GM18499 (cell line): ENCODE measurements at regions not wholly inside any gene's neighbourhood (a gene's known extent, or its start where the extent isn't known, plus 50 kb on each side); places are given as distances from the start of the nearest gene placed in this dataset.
"Not testable (repeated sequence)": the region's sequence is repeated elsewhere in the genome, so short reads cannot be mapped to it uniquely, and the experiment has no call there.

Experiments used
- ATAC-seq: cut with Tn5 transposase; IDR thresholded peaks from one replicate; pipeline ENCODE4 v1.9.1; 2021; ENCODE audit warnings: moderate number of reproducible peaks; ENCODE audit not compliant: insufficient read depth, unreplicated experiment

DNA sequence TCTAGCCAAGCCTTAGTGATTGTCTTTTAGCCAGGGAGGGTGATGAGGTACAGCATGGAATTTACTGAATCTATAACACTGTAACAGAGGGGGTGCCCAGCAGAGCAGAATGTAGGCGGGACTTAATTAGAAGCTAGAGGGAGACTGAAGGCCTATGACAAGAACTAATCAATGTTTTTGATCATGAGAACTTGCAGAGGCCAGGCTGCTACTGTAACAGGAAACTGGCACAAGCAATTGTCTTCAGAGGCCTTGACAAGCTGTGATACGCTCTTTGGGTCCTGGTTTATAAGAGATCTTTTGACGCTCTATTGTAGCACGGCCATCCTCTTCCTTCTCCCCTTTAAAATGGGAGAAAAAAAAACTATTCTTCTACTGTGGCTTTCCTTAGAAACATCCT lies 1297.3 kb downstream of the JRKL start:
- ATAC-seq, result no peak

DNA sequence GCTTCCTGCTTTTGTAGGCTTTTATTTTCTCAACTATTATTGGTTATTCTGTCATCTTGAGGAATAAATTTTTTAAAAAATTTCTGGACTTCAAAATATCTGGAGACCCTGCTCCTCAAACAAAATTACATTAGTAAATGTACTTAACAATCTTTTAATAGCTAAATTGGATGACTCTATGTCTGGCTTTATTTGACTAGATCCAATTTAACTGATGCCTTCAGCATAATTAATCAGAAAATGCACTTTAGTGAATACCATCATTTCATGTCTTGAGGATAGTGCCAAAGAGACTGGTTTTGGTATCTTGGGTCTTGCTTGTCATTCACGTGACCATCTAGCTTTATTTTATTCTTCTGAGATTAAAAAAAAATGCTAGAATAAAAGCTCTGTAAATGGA lies 1301.2 kb downstream of the JRKL start:
- no peak for ATAC-seq

DNA sequence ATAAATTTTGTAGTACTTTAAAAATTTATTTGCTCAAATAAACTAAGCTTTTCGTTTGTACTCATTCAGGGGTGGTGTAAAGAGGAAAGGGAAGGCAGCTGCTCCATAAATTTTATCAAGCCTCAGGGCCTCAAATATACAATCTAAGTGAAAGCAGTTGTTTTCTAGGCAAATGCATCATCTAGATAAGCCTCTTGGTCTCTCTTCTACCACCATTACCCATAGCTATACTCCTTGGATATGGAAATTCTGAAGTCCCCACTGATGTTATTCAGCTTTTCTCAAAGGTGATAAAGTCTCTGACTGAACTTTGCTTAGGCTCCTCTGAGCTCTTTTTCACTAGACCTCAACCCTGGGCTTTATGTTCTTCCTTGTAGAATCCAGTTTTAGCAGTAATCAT lies 1313.1 kb downstream of the JRKL start:
- no peak for ATAC-seq

DNA sequence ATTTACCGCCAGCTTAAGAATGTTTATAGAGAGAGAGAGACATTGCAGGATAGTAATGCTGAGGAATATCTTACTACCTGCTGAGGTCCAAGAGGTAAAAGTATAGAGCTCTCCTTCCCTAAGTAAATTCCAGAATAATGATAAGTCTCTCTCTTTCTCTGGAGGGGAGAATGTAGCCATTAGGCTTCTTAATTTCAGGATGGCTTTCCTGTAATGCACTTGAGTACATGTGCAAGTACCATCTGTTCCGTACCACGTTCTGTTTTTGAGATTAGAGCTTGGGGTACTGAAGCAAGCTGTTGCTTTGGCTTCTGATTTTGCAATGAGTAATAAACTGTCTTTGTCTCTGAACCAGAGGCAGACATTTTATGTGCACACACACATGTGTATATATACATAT lies 1314.0 kb downstream of the JRKL start:
- ATAC-seq, result no peak

DNA sequence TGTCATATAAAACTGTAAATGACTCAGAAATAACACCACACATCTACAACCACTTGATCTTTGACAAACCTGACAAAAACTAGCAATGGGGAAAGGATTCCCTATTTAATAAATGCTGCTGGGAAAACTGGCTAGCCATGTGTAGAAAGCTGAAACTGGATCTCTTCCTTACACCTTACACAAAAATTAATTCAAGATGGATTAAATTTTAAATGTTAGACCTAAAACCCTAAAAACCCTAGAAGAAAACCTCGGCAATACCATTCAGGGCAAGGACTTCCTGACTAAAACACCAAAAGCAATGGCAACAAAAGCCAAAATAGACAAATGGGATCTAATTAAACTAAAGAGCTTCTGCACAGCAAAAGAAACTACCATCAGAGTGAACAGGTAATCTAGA lies 1315.3 kb upstream of the CNTN5 start:
- ATAC-seq, result not testable (repeated sequence)

DNA sequence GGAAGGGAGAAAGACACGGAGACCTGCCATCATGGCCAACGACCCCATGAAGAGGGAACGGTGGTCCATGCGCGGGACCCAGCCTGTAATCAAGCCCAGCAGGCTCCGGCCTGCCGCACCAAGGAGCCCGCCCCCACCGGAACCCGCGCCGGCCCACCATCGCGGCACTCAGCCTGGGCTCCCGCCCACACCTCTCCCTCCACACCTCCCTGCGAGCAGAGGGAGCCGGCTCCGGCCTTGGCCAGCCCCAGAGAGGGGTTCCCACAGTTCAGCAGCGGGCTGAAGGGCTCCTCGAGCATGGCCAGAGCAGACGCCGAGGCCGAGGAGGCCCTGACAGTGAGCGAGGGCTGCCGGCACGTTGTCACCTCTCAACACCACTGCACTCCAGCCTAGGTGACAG lies 1302.8 kb upstream of the CNTN5 start:
- ATAC-seq, result no peak

DNA sequence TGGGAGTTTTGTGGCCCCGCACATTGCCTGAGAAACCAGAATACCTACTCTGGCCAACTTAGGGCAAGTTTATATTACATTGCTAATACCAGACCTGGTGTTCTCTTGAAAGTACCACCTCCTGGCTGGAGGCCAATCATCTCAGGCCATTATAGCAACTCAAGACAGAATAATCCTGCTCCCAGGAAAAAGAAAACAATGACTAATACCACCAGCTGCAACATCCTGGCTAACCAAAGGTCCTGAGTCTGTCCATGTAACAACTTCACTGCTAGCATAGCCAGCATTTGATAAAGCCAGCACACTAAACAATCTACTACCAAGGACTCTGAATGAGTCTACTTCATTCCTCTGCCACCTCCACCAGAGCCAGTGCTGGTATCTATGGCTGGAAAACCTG lies 1298.7 kb upstream of the CNTN5 start:
- ATAC-seq, result no peak

DNA sequence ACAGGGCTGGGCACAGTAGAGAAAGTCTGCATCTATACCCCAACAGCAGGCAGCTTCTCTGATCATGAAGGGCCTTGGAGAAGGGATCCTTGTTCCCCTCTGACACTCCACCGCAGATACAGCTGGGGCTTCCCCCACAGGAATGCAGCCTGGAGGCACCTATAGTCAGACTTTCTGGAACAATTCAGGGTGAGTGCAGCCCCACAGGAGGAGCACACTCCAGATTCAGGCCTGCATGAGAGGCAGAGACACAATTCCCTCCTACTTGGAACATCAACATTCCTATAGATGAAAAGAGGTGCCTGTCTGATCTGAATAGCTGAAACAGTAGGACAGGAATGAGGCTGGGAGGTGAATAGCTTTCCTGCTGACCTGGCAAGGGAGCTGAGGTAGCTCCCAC lies 1298.0 kb upstream of the CNTN5 start:
- ATAC-seq, result no peak

DNA sequence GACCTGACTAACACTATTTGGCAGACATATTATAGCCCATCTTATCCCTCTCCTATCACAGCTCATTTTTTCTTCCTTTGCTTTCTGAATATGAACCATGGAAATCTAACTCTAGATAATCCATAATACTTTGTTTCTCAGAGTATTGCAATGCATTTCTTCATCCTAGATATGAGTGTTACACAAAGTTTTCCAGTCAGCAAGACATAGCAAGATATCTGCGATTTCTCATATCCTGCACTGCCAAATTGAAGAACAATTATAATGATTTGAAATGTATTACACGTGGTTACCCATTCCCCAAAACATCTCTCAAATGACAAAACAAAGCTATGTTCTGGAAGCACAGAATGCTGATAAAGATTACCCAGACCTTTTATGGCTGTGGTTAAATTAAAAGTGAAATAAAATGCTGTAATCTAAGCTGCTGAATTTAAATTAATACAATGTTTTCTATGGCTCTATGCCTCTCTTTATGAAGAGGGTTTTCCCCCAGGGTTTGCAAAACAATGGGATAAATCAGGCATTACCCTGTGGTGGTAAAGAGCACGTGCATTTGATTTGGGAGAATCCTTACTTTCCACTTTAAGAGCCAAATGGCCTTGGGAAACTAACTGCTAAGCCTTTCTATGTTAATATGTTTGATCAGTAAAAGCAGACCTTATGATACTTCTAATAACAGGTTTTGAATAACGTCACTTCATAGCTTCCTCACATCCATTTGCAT lies 1291.0 kb upstream of the CNTN5 start:
- ATAC-seq, result no peak

DNA sequence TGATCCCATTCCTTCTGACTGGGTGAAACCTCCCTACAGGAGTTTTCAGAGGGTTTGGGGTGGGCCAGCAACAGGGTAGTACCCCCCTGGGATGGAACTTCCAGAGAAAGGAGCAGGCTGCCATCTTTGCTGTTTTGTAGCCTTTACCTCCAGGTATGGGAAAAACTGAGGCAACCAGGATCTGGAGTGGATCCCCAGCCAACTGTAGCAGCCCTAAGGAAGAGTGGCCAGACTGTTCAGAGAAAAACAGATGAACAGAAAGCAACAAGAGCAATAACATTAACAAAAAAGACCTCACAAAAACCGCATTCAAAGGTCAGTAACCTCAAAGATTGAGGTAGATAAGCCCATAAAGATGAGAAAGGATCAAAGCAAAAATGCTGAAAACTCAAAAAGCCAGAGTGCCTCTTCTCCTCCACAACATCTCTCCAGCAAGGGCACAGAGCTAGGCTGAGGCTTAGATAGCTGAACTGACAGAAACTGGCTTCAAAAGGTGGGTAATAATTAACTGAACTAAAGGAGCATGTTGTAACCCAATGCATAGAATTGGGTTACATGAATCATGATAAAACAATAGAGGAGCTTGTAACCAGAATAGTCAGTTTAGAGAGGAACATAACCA lies 1288.6 kb upstream of the CNTN5 start:
- ATAC-seq, result no peak

DNA sequence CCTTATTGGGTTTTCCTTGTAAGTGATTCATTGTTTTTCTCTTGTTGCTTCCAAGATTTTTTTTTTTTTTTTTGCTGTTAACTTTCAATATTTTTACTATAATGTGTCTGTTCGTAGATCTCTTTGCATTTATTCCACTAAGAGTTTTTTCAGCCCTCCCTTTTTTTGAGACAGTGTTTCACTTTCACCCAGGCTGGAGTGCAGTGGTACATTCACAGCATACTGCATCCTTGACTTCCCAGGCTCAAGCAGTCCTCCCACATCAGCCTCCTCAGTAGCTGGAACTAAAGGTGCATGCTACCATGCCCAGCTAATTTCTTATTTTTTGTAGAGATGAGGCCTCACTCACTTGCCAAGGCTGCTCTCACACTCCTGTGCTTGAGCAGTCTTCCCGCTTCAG lies 1282.0 kb upstream of the CNTN5 start:
- no peak for ATAC-seq

DNA sequence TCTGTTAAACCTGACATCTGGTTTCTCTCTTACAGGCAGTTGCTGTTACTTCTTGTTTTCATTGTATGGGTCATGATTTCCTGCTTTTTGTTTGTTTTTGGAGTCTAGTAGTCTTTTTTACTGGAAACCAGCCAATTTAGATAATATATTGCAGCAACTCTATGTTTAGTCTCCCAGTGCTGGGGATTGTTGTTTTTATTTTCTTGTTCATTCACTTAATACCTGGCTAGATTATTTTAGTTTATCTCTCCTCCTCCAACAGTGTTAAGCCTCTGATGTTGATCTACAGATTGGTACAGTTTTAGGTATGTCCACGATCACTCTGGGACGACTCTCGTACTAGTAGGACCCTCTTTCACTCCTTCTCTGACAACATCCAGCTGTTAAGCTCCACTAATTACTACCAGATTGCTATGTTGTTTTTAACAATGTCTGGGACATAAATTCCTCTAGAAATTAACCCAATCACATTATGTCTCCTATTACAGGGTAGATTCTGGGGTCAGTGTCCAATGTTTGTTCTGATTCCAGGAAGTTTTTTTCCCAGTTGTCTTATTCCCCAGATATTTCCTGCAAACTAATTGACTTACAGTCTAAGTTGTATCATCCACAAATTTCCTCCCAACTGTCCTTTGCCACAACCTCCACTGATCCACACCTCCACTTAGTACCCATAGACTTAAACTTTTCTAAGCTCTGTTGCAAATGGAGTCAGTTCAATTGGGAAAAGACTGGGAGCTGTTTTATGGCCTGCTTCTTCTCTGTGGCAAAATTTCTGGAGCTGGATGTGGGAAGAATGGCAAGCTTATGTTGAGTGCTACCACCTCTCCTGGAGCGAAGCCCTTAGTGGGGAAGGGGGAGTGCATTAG lies 1280.6 kb upstream of the CNTN5 start:
- no peak for ATAC-seq

DNA sequence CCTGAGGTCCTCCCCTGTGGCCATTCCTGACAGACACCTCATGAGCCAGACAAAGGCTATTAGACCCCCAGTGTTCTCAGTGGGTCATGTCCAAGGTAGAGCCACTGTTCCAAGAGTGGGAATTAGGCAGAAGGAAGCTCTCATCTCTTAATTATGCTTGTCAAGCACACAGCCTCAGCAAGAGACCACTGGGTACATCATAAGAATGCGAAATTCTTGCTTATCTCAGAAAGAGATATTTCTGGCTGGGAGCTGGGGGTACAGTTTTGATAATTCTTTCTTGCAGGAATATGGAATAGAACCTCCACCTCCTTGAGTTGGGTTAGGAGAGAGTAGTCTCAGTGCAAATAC lies 1280.0 kb upstream of the CNTN5 start:
- no peak for ATAC-seq

DNA sequence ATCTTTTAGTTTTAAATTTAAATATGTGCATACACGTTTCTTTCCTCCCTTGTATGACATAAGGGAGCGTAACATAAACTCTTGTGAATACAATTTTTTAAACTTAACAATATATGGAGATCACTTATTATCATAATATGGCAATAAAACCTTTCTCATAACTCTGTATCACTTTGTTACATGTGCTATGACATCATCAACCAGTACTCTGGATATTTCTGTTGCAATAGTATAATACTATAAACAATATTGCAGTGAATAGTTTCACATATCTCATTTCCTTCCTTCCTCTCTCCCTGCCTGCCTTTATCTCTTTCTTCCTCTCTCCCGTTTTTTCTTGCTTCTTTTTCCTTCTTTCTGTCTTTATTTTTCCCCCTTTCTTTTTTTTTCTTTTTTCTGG lies 1278.0 kb upstream of the CNTN5 start:
- ATAC-seq, result no peak

DNA sequence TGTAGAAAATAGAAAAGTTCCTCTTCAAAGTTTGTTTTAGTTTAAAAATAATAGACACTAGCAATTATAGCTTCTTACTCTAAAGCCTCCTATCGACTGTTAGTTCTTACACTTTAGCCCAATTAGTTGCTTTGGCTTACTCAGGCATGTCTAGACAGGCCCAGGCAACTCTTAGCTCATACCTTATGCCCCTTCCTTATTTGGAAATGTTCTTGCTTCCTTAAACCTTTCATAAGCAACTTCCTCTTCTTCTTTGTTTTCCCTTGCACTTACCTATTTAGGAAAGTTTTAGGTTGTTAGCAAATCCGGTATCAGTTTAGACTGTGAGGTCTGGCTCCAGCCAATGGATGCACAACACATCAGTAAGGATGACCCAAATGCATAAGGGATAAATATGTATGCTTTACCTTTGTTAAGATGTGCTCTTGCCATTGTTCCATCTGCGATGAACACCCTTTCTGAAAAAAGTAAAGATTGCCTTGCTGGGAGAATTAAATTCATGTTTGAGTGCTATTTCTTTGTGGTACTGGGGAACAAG lies 1277.5 kb upstream of the CNTN5 start:
- ATAC-seq, result no peak

DNA sequence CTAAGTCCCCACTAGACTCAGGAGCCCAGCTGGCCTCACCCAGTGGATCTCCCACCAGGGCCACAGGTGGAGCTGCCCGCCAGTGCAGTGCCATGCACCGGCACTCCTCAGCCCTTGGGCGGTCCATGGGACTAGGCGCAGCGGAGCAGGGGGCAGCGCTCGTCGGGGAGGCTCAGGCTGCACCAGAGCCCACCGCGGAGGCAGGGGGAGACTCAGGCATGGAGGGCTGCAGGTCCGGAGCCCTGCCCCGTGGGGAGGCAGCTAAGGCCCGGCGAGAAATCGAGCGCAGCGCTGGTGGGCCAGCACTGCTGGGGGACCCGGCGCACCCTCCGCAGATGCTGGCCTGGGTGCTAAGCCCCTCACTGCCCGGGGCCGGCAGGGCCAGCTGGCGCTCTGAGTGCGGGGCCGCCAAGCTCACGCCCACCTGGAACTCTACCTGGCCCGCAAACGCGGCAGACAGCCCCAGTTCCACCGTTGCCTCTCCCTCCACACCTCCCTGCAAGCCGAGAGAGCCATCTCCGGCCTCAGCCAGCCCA lies 1275.2 kb upstream of the CNTN5 start:
- ATAC-seq, result no peak

DNA sequence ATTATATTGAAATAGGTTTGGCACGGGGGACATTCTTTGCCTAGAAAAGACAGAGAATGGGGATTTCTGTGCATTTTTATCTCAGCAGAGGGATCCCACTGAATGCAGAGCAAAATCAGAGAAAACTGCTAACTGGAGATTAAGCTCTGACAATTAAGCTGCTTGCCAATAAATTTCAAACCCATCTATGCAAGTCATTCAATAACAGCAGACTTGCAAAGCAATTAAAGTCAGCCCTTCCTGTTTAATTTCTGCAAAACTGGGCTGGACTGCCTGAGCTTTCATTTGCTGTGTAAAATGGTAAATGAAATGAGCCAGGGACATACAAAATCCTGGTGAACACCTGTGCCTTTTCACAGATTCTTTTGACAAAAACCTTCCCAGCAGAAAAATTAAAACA lies 1273.9 kb upstream of the CNTN5 start:
- no peak for ATAC-seq

DNA sequence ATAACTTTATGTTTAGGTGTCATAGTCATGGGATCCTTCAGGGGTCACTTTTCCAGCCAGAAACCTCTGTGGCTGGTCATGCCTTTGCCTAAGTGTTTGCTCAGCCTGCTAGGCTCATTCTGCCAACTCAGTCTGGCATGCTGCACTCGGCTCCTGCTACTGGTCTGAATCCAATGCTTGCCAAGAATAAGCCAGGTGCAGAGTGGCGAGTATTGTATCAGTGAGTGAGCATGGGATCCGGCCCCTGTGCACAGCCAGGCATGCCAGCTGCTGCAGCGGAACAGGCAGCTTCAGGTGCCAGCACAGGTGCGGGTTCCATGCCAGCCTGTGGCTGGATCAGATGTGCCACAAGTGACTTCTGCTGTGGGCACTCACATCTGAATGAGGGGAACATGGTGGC lies 1269.3 kb upstream of the CNTN5 start:
- no peak for ATAC-seq

DNA sequence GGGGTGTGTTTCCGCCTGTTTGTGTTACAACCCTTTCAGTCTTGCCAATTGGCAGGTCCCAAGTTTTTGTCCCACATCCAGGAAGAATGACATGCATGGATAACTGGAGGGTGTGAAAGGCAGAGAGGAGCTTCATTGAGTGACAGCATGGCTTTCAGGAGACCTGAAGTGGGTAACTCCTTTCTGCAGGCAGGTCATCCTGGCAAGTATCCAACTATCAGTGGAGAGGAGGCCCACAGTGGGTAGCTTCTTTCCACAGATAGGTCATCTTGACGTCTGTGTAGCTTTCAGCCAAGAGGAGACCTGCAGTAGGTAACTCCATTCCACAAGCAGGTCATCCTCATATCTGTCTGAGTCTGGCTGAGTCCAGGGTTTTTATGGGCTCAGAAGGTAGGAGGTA lies 1268.8 kb upstream of the CNTN5 start:
- no peak for ATAC-seq

DNA sequence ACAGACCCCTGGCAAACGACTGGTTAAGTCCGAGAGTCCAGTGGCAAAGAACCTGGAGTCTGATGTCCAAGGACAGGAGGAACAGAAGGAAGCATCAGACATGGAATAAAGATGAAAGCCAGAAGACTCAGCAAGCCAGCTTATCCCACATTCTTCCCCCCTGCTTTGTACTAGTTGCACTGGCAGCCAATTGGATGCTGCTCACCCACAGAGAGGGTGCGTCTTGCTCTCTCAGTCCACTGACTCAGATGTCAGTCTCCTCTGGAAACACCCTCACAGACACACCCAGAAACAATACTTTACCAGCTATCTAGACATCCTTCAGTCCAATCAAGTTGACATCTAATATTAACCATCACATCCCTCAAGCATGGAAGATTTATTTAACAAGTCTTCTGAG lies 1265.8 kb upstream of the CNTN5 start:
- no peak for ATAC-seq
